ENCODE measurements at regions not wholly inside any gene's neighbourhood (a gene's known extent, or its start where the extent isn't known, plus 50 kb on each side); places are given as distances from the start of the nearest gene placed in this dataset.

GRCh38 chr4:111127841-111128240 is 505.0 kb upstream of the PITX2 start:
- TF ChIP-seq NFE2L1 (tag; IDR thresholded peaks at IDR 0.05; ENCODE audit: borderline replicate concordance, low read depth) (no peak), NFE2 (IDR thresholded peaks at IDR 0.05; ENCODE audit: low read depth) (no peak), CTCF (IDR thresholded peaks at IDR 0.05 in 2 of 3, conservative IDR thresholded peaks at IDR 0.05 in 1 of 3; ENCODE audit: insufficient read depth in 2 of 3, low read depth in 1 of 3, low read length in 3 of 3) (no peak), MEF2D (tag; conservative IDR thresholded peaks at IDR 0.05; ENCODE audit: low read depth) (no peak), ZNF311 (CRISPR knock-in tag; IDR thresholded peaks at IDR 0.05) (no peak), NCOA6 (IDR thresholded peaks at IDR 0.05) (no peak), NCOR1 (IDR thresholded peaks at IDR 0.05) (no peak), ZNF3 (CRISPR knock-in tag; IDR thresholded peaks at IDR 0.05) (no peak), CSDE1 (IDR thresholded peaks at IDR 0.05) (no peak), GABPB1 (CRISPR knock-in tag; IDR thresholded peaks at IDR 0.05) (no peak), ZNF384 (IDR thresholded peaks at IDR 0.05; ENCODE audit: low read depth, low read length) (no peak), CREB1 (IDR thresholded peaks at IDR 0.05) (no peak), CREB1 (CRISPR knock-in tag; IDR thresholded peaks at IDR 0.05) (no peak), MAZ (CRISPR knock-in tag; conservative IDR thresholded peaks at IDR 0.05 in 1 of 2, IDR thresholded peaks at IDR 0.05 in 1 of 2) (no peak), ELK1 (CRISPR knock-in tag; IDR thresholded peaks at IDR 0.05) (no peak)
